ENCODE measurements at regions not wholly inside any gene's neighbourhood (a gene's known extent, or its start where the extent isn't known, plus 50 kb on each side); places are given as distances from the start of the nearest gene placed in this dataset.

- TF ChIP-seq YEATS2 (CRISPR knock-in tag; IDR thresholded peaks at IDR 0.05; ENCODE audit: borderline replicate concordance), result peak; percentile 91
- peak; percentile 38; the same call in 1 of the 2 replicates for TF ChIP-seq MYC (CRISPR knock-in tag; IDR thresholded peaks at IDR 0.05; ENCODE audit: borderline replicate concordance)
- peak; percentile 97 for TF ChIP-seq PRDM10 (CRISPR knock-in tag; IDR thresholded peaks at IDR 0.05; ENCODE audit: low read depth)
- TF ChIP-seq REPIN1 (CRISPR knock-in tag; IDR thresholded peaks at IDR 0.05; ENCODE audit: borderline replicate concordance, low read depth), result peak; percentile 49; the same call in 1 of the 2 replicates
- 0 out of 2 replicates have a peak, but pooled peaks have one; percentile 8 for TF ChIP-seq HOXA5 (CRISPR knock-in tag; IDR thresholded peaks at IDR 0.05)
- 0 out of 2 replicates have a peak, but pooled peaks have one; percentile 27 for TF ChIP-seq ZMAT3 (CRISPR knock-in tag; conservative IDR thresholded peaks at IDR 0.05)
- peak; percentile 93 for TF ChIP-seq ATF2 (CRISPR knock-in tag; IDR thresholded peaks at IDR 0.05)
- TF ChIP-seq MED1 (CRISPR knock-in tag; IDR thresholded peaks at IDR 0.05), result 0 out of 2 replicates have a peak, but pooled peaks have one; percentile 29
- peak; percentile 72; the same call in 1 of the 2 replicates for TF ChIP-seq SIN3B (IDR thresholded peaks at IDR 0.05; ENCODE audit: low read length)
- 0 out of 2 replicates have a peak, but pooled peaks have one; percentile 22 for TF ChIP-seq RARA (CRISPR knock-in tag; IDR thresholded peaks at IDR 0.05)
- TF ChIP-seq CREM (IDR thresholded peaks at IDR 0.05), result peak; percentile 100
- TF ChIP-seq CREM (CRISPR knock-in tag; IDR thresholded peaks at IDR 0.05), result peak; percentile 98
- TF ChIP-seq HOMEZ (CRISPR knock-in tag; IDR thresholded peaks at IDR 0.05; ENCODE audit: low read depth), result peak; percentile 30; the same call in 1 of the 2 replicates
- peak in 1 of 2 experiments; percentile 51; a peak in 1 of 4 replicates for TF ChIP-seq KLF16 (CRISPR knock-in tag; IDR thresholded peaks at IDR 0.05)
- peak; percentile 52 for TF ChIP-seq CBX1 (IDR thresholded peaks at IDR 0.05; ENCODE audit: low read depth)
- peak; percentile 63; the same call in 1 of the 2 replicates for TF ChIP-seq RBFOX2 (IDR thresholded peaks at IDR 0.05; ENCODE audit: low read depth, low read length)
- TF ChIP-seq ETV5 (CRISPR knock-in tag; IDR thresholded peaks at IDR 0.05; ENCODE audit: borderline replicate concordance), result peak; percentile 53; the same call in 1 of the 2 replicates
- peak; percentile 70; the same call in 1 of the 2 replicates for TF ChIP-seq ZNF414 (CRISPR knock-in tag; IDR thresholded peaks at IDR 0.05)
- TF ChIP-seq RFX5 (IDR thresholded peaks at IDR 0.05; ENCODE audit: low read depth, low read length), result peak; percentile 93
- 0 out of 2 replicates have a peak, but pooled peaks have one; percentile 32 for TF ChIP-seq IRF9 (CRISPR knock-in tag; IDR thresholded peaks at IDR 0.05; ENCODE audit: borderline replicate concordance)
Measured at GRCh38 chr4:118591339-118592046, 93.7 kb upstream of the METTL14 start (continued).

All from HepG2 (cell line).